Vagina (tissue), 2 donors: ENCODE measurements at regions not wholly inside any gene's neighbourhood (a gene's known extent, or its start where the extent isn't known, plus 50 kb on each side); places are given as distances from the start of the nearest gene placed in this dataset.

Source experiments
- DNase-seq, 2 donors: peaks; one replicate each; pipeline ENCODE4 v3.0.0-alpha.2; 2017; ENCODE audit errors: extremely low spot score in 2 of 2
- H3K27ac ChIP-seq: fragments of 200-600 bp; sonication (generic); one replicate; pipeline ENCODE4 v1.5.1; 2019
- H3K27me3 ChIP-seq: fragments of 200-600 bp; sonication (generic); one replicate; pipeline ENCODE4 v1.5.1; 2019
- H3K36me3 ChIP-seq, 2 donors: fragments of 200-600 bp; sonication (generic); one replicate each; pipeline ENCODE4 v1.5.1; 2017 to 2019
- H3K4me1 ChIP-seq: fragments of 200-600 bp; sonication (generic); one replicate; pipeline ENCODE4 v1.5.1; 2019
- H3K4me3 ChIP-seq, 2 donors: fragments of 200-600 bp; sonication (generic); 1 replicate in 1 of 2; 2 replicates in 1 of 2; pipeline ENCODE4 v1.5.1; 2016 to 2019
- H3K9me3 ChIP-seq: fragments of 200-600 bp; sonication (generic); one replicate; pipeline ENCODE4 v1.5.1; 2019
- POLR2A ChIP-seq, 2 donors: fragments of 450-650 bp; IDR thresholded peaks; one replicate each; pipeline ENCODE4 v1.6.1; 2017; ENCODE audit warnings: antibody characterized with exemption in 2 of 2, mild to moderate bottlenecking in 2 of 2, moderate library complexity in 2 of 2
- POLR2AphosphoS5 ChIP-seq, 2 donors: sonication (generic); formaldehyde crosslinking; IDR thresholded peaks; one replicate each; pipeline ENCODE4 v1.9.0; 2017; ENCODE audit warnings: antibody characterized with exemption in 2 of 2, mild to moderate bottlenecking in 2 of 2, low read depth in 1 of 2; ENCODE audit not compliant: insufficient read depth in 1 of 2
- intact Hi-C: fragments of 100-400 bp; cut with DNase I; formaldehyde crosslinking; loops from one replicate; pipeline ENCODE4 v1.15.1; 2023
- TF ChIP-seq, protein P1 (sequence below), 3 experiments: fragments of 450-650 bp in 2 of 3; fragments of 200-600 bp in 1 of 3; sonication (generic) in 1 of 3; IDR thresholded peaks; one replicate each; pipeline ENCODE4 v1.5.1; 2017 to 2019; ENCODE audit warnings: antibody characterized with exemption in 3 of 3, mild to moderate bottlenecking in 2 of 3, moderate library complexity in 2 of 3

DNA sequence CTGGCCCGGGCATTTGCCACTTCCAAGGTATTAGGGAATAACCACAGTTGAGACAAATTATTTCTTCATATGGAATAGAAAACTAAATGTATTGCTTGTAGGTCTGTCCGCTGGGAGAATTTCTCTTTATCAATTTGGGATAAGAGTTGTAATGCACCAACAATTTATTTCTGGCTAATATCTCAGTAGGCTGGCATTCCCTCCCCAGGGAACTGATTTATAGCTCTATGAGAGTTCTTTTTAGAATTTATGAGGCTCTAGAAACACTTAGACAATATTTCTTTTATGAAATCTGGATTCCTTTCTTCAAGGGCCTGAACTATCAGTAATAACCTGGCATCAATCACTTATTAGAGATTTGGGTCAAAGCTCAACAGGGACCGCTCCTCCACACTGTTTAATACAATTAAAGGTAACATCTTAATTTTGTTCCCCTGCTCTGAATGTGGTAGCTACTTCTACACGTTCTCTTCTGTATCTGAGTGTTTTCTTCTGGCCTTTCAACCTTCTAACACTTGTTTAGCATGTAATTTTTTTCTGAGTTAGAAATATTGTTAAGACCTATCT is 857.4 kb upstream of the PRR20A start:
- TF ChIP-seq POLR2A (IDR thresholded peaks at IDR 0.05): no peak
- TF ChIP-seq, protein P1, sequence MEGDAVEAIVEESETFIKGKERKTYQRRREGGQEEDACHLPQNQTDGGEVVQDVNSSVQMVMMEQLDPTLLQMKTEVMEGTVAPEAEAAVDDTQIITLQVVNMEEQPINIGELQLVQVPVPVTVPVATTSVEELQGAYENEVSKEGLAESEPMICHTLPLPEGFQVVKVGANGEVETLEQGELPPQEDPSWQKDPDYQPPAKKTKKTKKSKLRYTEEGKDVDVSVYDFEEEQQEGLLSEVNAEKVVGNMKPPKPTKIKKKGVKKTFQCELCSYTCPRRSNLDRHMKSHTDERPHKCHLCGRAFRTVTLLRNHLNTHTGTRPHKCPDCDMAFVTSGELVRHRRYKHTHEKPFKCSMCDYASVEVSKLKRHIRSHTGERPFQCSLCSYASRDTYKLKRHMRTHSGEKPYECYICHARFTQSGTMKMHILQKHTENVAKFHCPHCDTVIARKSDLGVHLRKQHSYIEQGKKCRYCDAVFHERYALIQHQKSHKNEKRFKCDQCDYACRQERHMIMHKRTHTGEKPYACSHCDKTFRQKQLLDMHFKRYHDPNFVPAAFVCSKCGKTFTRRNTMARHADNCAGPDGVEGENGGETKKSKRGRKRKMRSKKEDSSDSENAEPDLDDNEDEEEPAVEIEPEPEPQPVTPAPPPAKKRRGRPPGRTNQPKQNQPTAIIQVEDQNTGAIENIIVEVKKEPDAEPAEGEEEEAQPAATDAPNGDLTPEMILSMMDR (IDR thresholded peaks at IDR 0.05): no peak
- Histone ChIP-seq H3K27ac (no peak overlapping the region), H3K36me3 (no peaks in the 10 kb centered on the region), H3K27me3 (no peaks in the 10 kb centered on the region), H3K4me1 (no peaks in the 10 kb centered on the region), H3K9me3 (no peaks in the 10 kb centered on the region), H3K4me3 (no peak overlapping the region)
- intact Hi-C loops: no loop called here
- no peak for DNase-seq

GRCh38 chr13:56299650-56300049 is 841.1 kb upstream of the PRR20A start:
- TF ChIP-seq POLR2AphosphoS5 (IDR thresholded peaks at IDR 0.05; ENCODE audit: insufficient read depth in 1 of 2, low read depth in 1 of 2): no peak
- TF ChIP-seq, protein P1 (IDR thresholded peaks at IDR 0.05): no peak
- no peak for TF ChIP-seq POLR2A (IDR thresholded peaks at IDR 0.05)
- Histone ChIP-seq H3K9me3 (no peaks in the 10 kb centered on the region), H3K27me3 (no peaks in the 10 kb centered on the region), H3K27ac (no peak overlapping the region), H3K36me3 (no peaks in the 10 kb centered on the region), H3K4me1 (no peaks in the 10 kb centered on the region), H3K4me3 (no peak overlapping the region)
- DNase-seq: no peak
- intact Hi-C loops: no loop called here

DNA sequence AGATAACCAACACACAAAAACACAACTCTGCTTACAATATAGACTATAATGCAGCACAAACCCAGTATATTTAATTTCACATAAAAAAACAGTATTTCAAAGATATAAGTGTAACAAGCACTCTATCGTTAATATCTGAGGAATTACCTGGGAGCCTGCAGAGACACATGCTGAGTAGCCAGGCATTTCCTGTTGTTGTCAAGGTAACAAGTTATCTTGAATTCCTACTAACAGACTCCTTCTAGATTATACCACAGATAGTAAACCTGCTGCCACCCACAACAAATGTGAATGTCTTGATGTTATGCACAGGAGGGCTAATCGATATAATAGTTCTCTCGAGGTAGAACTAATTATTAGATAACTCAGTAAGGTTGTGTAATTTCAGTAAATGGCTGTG is 826.0 kb upstream of the PRR20A start:
- no peak for DNase-seq
- Histone ChIP-seq H3K4me1 (no peaks in the 10 kb centered on the region), H3K36me3 (no peaks in the 10 kb centered on the region), H3K27me3 (no peaks in the 10 kb centered on the region), H3K4me3 (no peak overlapping the region), H3K27ac (no peak overlapping the region), H3K9me3 (no peaks in the 10 kb centered on the region)
- intact Hi-C loops: no loop called here
- TF ChIP-seq, protein P1 (IDR thresholded peaks at IDR 0.05): no peak
- TF ChIP-seq POLR2AphosphoS5 (IDR thresholded peaks at IDR 0.05; ENCODE audit: insufficient read depth in 1 of 2, low read depth in 1 of 2): no peak
- TF ChIP-seq POLR2A (IDR thresholded peaks at IDR 0.05): no peak

- Histone ChIP-seq H3K4me3 (no peak overlapping the region), H3K36me3 (no peaks in the 10 kb centered on the region), H3K27me3 (no peaks in the 10 kb centered on the region), H3K9me3 (no peaks in the 10 kb centered on the region), H3K4me1 (no peaks in the 10 kb centered on the region), H3K27ac (no peak overlapping the region)
- TF ChIP-seq POLR2A (IDR thresholded peaks at IDR 0.05): no peak
- TF ChIP-seq, protein P1 (IDR thresholded peaks at IDR 0.05): no peak
- no peak for TF ChIP-seq POLR2AphosphoS5 (IDR thresholded peaks at IDR 0.05; ENCODE audit: insufficient read depth in 1 of 2, low read depth in 1 of 2)
- intact Hi-C loops: no loop called here
- DNase-seq: no peak
These were observed 822.9 kb upstream of the PRR20A start for GRCh38 chr13:56317841-56318240.

GRCh38 chr13:56332671-56333070 is 808.0 kb upstream of the PRR20A start:
- no peaks in the 10 kb centered on the region for H3K36me3 ChIP-seq
- intact Hi-C loops: no loop called here
- no peak for TF ChIP-seq POLR2A (IDR thresholded peaks at IDR 0.05)
- H3K9me3 ChIP-seq: no peaks in the 10 kb centered on the region
- H3K27ac ChIP-seq: no peak overlapping the region
- no peaks in the 10 kb centered on the region for H3K4me1 ChIP-seq
- no peak overlapping the region for H3K4me3 ChIP-seq
- no peak for DNase-seq
- no peaks in the 10 kb centered on the region for H3K27me3 ChIP-seq
